Urinary bladder (tissue), 3 donors: ENCODE measurements at regions not wholly inside any gene's neighbourhood (a gene's known extent, or its start where the extent isn't known, plus 50 kb on each side); places are given as distances from the start of the nearest gene placed in this dataset.

ENCODE experiments used
- DNase-seq: peaks from one replicate; pipeline ENCODE4 v3.0.0-alpha.2; 2015; ENCODE audit errors: extremely low spot score
- H3K27ac ChIP-seq: one replicate; pipeline ENCODE4 v1.5.1; 2013; ENCODE audit warnings: low read depth, mild to moderate bottlenecking, moderate library complexity
- H3K36me3 ChIP-seq: one replicate; pipeline ENCODE4 v1.6.1; 2013; ENCODE audit warnings: mild to moderate bottlenecking, moderate library complexity; ENCODE audit not compliant: insufficient read depth
- H3K4me1 ChIP-seq: one replicate; pipeline ENCODE4 v1.6.1; 2013; ENCODE audit warnings: mild to moderate bottlenecking, moderate library complexity; ENCODE audit not compliant: insufficient read depth
- H3K4me3 ChIP-seq: one replicate; pipeline ENCODE4 v1.5.1; 2013; ENCODE audit warnings: low read depth, low read length
- WGBS: extraction: QIAGEN DNeasy Blood & Tissue Kit; methylation state at CpG from one replicate; pipeline ENCODE4 v1.1.7; 2013; 5-methylcytosine and 5-hydroxymethylcytosine counted together
- donor health status: healthy with polysubstance abuse.
- donor health status: healthy.

DNA sequence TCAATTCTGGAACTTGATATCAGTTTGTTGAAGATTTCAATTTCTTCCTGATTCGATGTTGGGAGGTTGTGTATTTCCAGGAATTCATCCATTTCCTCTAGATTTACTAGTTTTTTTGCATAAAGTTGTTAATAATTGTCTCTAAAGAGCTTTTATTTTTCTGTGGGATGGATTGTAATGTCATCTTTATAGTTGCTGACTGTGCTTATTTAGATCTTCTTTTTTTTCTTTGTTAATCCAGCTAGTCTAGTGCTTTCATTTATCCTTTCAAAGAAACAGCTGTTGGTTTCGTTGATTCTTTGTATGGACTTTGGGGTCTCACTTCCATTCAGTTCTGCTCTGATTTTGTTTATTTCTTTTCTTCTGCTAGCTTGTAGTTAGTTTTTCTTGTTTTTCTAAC is 302.0 kb upstream of the DMAC1 start:
- 40% methylated on average over 2 of the region's 2 CpGs for WGBS

DNA sequence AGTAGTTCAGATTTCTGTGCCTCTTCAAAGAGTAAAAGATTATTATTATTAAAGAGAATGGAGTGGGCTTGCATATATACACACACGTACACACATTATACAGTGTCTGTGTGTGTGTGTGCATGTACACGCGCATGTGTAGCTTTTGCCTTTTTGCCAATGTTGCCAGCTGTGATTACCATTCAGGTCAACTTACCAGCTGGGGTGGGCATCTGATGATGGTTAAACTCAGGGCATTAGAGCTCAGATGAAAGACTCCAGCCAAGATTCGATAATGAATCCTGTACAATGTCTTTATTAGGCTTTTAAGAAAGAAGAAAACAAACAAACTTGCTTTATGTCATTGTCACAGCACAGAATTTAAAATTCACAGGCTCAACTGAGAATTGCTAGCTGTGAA is 296.5 kb upstream of the DMAC1 start:
- WGBS: 92% methylated on average over 4 of the region's 4 CpGs

More for the DNA sequence above, 302.0 kb upstream of the DMAC1 start:
- no peaks in the 10 kb centered on the region for H3K4me1 ChIP-seq
- H3K36me3 ChIP-seq: no peaks in the 10 kb centered on the region
- no peak overlapping the region for H3K4me3 ChIP-seq
- no peak for DNase-seq
- no peak overlapping the region for H3K27ac ChIP-seq

DNA sequence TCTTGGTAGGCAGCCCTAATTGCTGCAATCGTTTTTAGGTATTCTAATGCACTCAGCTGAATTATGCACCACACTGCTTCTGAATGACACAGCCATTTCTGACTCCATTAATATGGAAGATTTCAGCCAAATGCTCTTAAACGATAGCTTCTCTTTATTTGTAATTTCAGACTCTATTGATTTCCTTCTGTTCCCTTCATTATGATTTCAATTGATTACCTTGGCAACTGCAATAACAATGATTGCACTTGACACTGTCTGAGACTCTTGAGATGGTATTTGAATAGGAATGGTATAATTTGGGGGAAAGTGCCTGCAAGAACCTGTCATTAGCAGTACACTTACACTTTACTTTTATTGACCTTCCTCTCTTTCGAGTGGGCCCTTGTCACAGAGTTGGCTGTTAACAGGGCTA is 296.1 kb upstream of the DMAC1 start:
- H3K4me1 ChIP-seq: no peaks in the 10 kb centered on the region
- WGBS: 80% methylated on average over 3 of the region's 3 CpGs
- no peak overlapping the region for H3K27ac ChIP-seq
- H3K36me3 ChIP-seq: no peaks in the 10 kb centered on the region
- DNase-seq: no peak
- no peak overlapping the region for H3K4me3 ChIP-seq

More for the DNA sequence above, 296.5 kb upstream of the DMAC1 start:
- Histone ChIP-seq H3K4me1 (no peaks in the 10 kb centered on the region), H3K4me3 (no peak overlapping the region), H3K36me3 (no peaks in the 10 kb centered on the region), H3K27ac (no peak overlapping the region)
- DNase-seq: no peak

- Histone ChIP-seq H3K4me3 (no peak overlapping the region), H3K36me3 (no peaks in the 10 kb centered on the region), H3K27ac (no peak overlapping the region)
Measured at GRCh38 chr9:8088477-8088876, 288.9 kb upstream of the DMAC1 start.

GRCh38 chr9:8085986-8086385 is 286.4 kb upstream of the DMAC1 start:
- no peak for DNase-seq
- 75% methylated on average over 1 of the region's 1 CpG for WGBS
- Histone ChIP-seq H3K27ac (no peak overlapping the region), H3K4me3 (no peak overlapping the region), H3K36me3 (no peaks in the 10 kb centered on the region), H3K4me1 (no peaks in the 10 kb centered on the region)

More at GRCh38 chr9:8088477-8088876, 288.9 kb upstream of the DMAC1 start:
- H3K4me1 ChIP-seq: no peaks in the 10 kb centered on the region
- no peak for DNase-seq

DNA sequence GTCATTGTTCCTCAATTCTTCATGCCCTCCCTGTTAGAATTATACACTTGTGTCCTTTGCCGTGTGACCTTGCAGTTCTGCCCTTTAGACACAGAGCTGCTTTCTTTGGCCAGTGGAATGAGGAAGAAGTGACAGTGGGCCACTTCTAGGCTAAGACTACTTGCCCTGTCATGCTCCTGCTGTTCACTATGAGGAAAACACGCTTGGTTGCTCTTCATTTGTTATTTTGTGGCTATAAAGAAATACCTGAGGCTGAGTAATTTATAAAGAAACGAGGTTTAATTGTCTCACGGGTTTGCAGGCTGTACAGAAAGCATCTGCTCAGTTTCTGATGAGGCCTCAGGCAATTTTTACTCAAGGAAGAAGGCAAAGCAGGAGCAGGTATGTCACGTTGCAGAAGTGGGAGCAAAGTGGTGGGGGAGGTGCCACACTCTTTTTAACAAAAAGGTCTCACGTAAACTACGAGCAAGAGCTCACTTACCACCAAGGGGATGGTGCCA is 279.1 kb upstream of the DMAC1 start:
- Histone ChIP-seq H3K27ac (no peak overlapping the region), H3K4me3 (no peak overlapping the region), H3K36me3 (no peaks in the 10 kb centered on the region), H3K4me1 (no peaks in the 10 kb centered on the region)
- 84% methylated on average over 7 of the region's 7 CpGs for WGBS
- DNase-seq: no peak

- Histone ChIP-seq H3K4me1 (no peaks in the 10 kb centered on the region), H3K27ac (no peak overlapping the region), H3K36me3 (no peaks in the 10 kb centered on the region), H3K4me3 (no peak overlapping the region)
- no peak for DNase-seq
- 68% methylated on average over 6 of the region's 6 CpGs for WGBS
Measured at GRCh38 chr9:8074713-8075286, 275.2 kb upstream of the DMAC1 start.

DNA sequence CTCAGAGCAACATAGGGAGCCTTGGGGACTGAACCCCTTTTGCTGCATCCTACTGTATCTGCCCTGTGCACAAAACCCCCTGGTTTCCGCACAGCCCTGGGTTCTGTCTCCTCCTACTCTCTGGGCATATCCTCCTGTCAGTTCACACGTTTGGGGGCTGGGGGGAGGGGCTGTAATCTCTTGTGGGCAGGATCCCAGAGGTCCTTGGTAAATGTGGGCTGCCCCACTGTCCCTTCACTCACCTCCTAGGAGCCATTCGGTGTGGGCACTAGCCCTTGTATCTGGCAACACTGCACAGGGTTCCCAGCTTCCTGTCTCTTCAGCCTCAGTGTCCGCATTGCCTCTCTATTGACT is 271.8 kb upstream of the DMAC1 start:
- Histone ChIP-seq H3K4me3 (no peak overlapping the region), H3K27ac (no peak overlapping the region), H3K4me1 (no peaks in the 10 kb centered on the region), H3K36me3 (no peaks in the 10 kb centered on the region)
- WGBS: 78% methylated on average over 4 of the region's 4 CpGs
- no peak for DNase-seq

- Histone ChIP-seq H3K36me3 (no peaks in the 10 kb centered on the region), H3K4me3 (no peak overlapping the region), H3K27ac (no peak overlapping the region), H3K4me1 (no peaks in the 10 kb centered on the region)
- WGBS: 74% methylated on average over 5 of the region's 5 CpGs
- no peak for DNase-seq
Measured at GRCh38 chr9:8070779-8071444, 271.3 kb upstream of the DMAC1 start.

DNA sequence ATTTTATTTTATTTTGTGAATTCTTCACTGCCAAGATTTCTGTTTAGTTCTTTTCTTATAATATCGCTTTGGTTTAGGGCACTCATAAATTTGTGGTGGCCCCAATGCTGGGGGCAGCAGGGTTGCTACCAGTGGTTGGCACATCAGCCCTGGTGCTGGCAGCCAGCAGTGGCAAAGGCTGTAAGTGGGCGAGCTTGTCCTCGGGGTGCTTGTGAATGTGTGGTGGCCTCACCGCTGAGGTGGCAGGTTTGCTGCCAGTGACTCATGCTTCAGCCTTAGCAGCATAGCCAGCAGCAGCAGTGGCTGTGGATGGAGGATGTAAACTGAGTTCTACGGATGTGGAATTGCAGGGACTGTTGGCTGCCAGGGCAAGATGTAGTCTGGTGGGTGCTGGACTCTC is 262.9 kb upstream of the DMAC1 start:
- Histone ChIP-seq H3K27ac (no peak overlapping the region), H3K4me1 (no peaks in the 10 kb centered on the region), H3K4me3 (no peak overlapping the region), H3K36me3 (peaks cover 1% of the 10 kb centered on the region)
- no peak for DNase-seq
- 95% methylated on average over 5 of the region's 5 CpGs for WGBS

GRCh38 chr9:8053501-8053900 is 253.9 kb upstream of the DMAC1 start:
- no peaks in the 10 kb centered on the region for H3K36me3 ChIP-seq

DNA sequence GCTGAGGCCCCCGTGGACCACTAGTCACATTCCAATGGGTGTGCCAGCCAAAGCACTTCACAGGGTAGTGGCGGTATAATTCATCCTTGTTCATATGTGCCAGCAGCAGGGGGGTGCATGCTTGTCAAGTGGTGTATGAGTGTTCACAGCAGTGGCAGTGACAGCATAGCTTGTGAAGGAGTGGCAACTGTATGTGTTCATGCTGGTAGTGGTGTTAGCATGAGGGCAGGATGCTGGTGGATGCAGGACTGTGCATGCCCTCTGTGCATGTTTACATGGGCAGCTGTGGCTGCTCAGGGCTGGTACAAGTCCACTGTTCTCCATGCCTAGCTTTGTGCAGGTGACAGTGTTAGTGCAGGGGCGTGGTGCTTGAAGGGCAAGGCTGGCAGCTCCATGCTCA is 253.4 kb upstream of the DMAC1 start:
- 91% methylated on average over 3 of the region's 3 CpGs for WGBS
- Histone ChIP-seq H3K27ac (no peak overlapping the region), H3K4me3 (no peak overlapping the region), H3K4me1 (no peaks in the 10 kb centered on the region), H3K36me3 (no peaks in the 10 kb centered on the region)
- no peak for DNase-seq

More at GRCh38 chr9:8053501-8053900, 253.9 kb upstream of the DMAC1 start:
- WGBS: 89% methylated on average over 4 of the region's 4 CpGs
- no peak for DNase-seq
- Histone ChIP-seq H3K4me1 (no peaks in the 10 kb centered on the region), H3K4me3 (no peak overlapping the region), H3K27ac (no peak overlapping the region)

GRCh38 chr9:8037745-8038144 is 238.2 kb upstream of the DMAC1 start:
- no peaks in the 10 kb centered on the region for H3K36me3 ChIP-seq
- DNase-seq: no peak
- H3K4me3 ChIP-seq: no peak overlapping the region
- H3K27ac ChIP-seq: no peak overlapping the region
- 80% methylated on average over 2 of the region's 2 CpGs for WGBS
- no peaks in the 10 kb centered on the region for H3K4me1 ChIP-seq

DNA sequence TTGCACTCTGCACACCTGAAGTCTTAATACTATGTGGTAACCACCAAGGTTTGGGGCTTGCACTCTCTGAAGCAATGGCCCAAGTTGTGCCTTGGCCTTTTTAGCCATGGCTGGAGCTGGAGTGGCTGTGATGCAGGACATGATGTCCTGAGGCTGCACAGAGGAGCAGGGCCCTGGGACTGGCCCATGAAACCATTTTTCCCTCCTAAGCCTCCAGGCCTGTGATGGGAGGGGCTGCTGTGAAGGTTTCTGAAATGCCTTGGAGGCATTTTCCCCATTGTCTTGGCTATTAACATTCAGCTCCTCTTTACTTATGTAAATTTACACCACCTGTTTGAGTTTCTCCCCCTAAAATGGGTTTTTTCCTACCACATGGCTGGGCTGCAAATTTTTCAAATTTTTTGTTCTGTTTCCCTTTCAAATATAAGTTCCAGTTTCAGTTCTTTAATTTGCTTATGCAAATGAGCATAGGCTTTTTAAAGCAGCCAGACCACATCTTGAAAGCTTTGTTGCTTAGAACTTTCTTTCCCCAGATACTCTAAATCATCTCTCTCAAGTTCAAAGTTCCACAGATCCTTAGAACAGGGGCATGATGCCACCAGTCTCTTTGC is 237.4 kb upstream of the DMAC1 start:
- H3K4me1 ChIP-seq: no peaks in the 10 kb centered on the region
- DNase-seq: no peak
- no peak overlapping the region for H3K4me3 ChIP-seq
- H3K27ac ChIP-seq: no peak overlapping the region
- no peaks in the 10 kb centered on the region for H3K36me3 ChIP-seq
